K562 (cell line): ENCODE measurements at regions not wholly inside any gene's neighbourhood (a gene's known extent, or its start where the extent isn't known, plus 50 kb on each side); places are given as distances from the start of the nearest gene placed in this dataset.

ENCODE experiments used
- ATAC-seq: fragments of 200-7000 bp; cut with Tn5 transposase; 3 replicates; pipeline ENCODE4 v1.9.1; 2020; ENCODE audit warnings: moderate library complexity
- BruUV-seq: library from RNA; stranded (reverse); fragments of 400-500 nt; replicated peaks from 2 replicates; lab custom pipeline; 2021; lab: Mats Ljungman, UMichigan
- CTCF ChIA-PET: fragments of 300-600 bp; formaldehyde crosslinking; extraction: SDS; loops from one replicate; lab custom pipeline; 2021; ENCODE audit warnings: low intra/inter-chr PET ratio; lab: Yijun Ruan, JAX
- POLR2A ChIA-PET: fragments of 300-600, 350-650 bp; sonication (Branson Sonifier 250); formaldehyde crosslinking; extraction: SDS; loops from one replicate; lab custom pipeline; 2021; ENCODE audit warnings: antibody characterized with exemption, inconsistent platforms; lab: Yijun Ruan, JAX
- DNase-seq, 4 experiments: peaks; one replicate each; pipeline versions ENCODE4 v3.0.0 to v3.0.0-alpha.2; 2011 to 2018; ENCODE audit warnings: low spot score in 3 of 4, mixed read lengths in 3 of 4; ENCODE audit errors: extremely low read depth in 1 of 4
- FAIRE-seq: peaks from 2 replicates; lab custom pipeline; 2011; peaks lifted over from hg19 to GRCh38; lab: Jason Lieb, UNC
- H2AFZ ChIP-seq: 2 replicates; pipeline ENCODE4 v1.6.0; 2011; ENCODE audit warnings: low read depth, low read length, control low read depth, inconsistent platforms
- H3K27ac ChIP-seq: fragments of 200-600 bp; 3 replicates; pipeline ENCODE4 v1.8.0; 2011; ENCODE audit warnings: low read depth, mild to moderate bottlenecking, control low read depth, inconsistent platforms, low read length, moderate library complexity, mixed read lengths; ENCODE audit errors: extremely low read depth
- H3K27me3 ChIP-seq, 2 experiments: fragments of 300-600 bp in 1 of 2; 2 replicates in 1 of 2; 3 replicates in 1 of 2; pipeline versions ENCODE4 v1.6.0 to v1.8.0; 2011; ENCODE audit warnings: inconsistent platforms in 2 of 2, low read length in 2 of 2, mild to moderate bottlenecking in 1 of 2, mixed read lengths in 1 of 2, moderate library complexity in 1 of 2; ENCODE audit not compliant: control insufficient read depth in 2 of 2, insufficient read depth in 2 of 2
- H3K36me3 ChIP-seq: fragments of 300-600 bp; 3 replicates; pipeline ENCODE4 v1.8.0; 2011; ENCODE audit warnings: mild to moderate bottlenecking, low read length, inconsistent platforms; ENCODE audit not compliant: control insufficient read depth, insufficient read depth
- H3K4me1 ChIP-seq, 2 experiments: fragments of 200-600 bp in 1 of 2; replicated peaks in 1 of 2; 2 replicates in 1 of 2; 3 replicates in 1 of 2; pipeline versions ENCODE4 v1.5.1 to v1.8.0; 2011; ENCODE audit warnings: inconsistent platforms in 2 of 2, low read length in 2 of 2, mild to moderate bottlenecking in 1 of 2, mixed read lengths in 1 of 2, moderate library complexity in 1 of 2; ENCODE audit not compliant: control insufficient read depth in 2 of 2, insufficient read depth in 2 of 2
- H3K4me2 ChIP-seq: 2 replicates; pipeline ENCODE4 v1.6.1; 2011; ENCODE audit warnings: low read length, control low read depth, inconsistent platforms, mixed read lengths; ENCODE audit not compliant: insufficient read depth
- H3K4me3 ChIP-seq: fragments of 200-600 bp; sonication (generic), shearing (Covaris generic); 2 replicates; pipeline ENCODE4 v1.5.1; 2016; ENCODE audit warnings: control low read depth, inconsistent platforms
- H3K79me2 ChIP-seq: fragments of 200-600 bp; 3 replicates; pipeline ENCODE4 v1.8.0; 2011; ENCODE audit warnings: low read length, inconsistent platforms; ENCODE audit not compliant: control insufficient read depth, insufficient read depth
- H3K9ac ChIP-seq, 2 experiments: 2 replicates each; pipeline versions ENCODE4 v1.6.0 to v1.6.1; 2011; ENCODE audit warnings: low read depth in 2 of 2, low read length in 2 of 2, control low read depth in 1 of 2, inconsistent platforms in 1 of 2, mild to moderate bottlenecking in 1 of 2, mixed read lengths in 1 of 2; ENCODE audit not compliant: insufficient read depth in 1 of 2
- H3K9me1 ChIP-seq: one replicate; pipeline ENCODE4 v1.6.0; 2011; ENCODE audit warnings: inconsistent platforms, mild to moderate bottlenecking, low read length, moderate library complexity; ENCODE audit not compliant: control insufficient read depth, insufficient read depth
- H3K9me3 ChIP-seq: replicated peaks from 2 replicates; pipeline ENCODE4 v1.5.1; 2011; ENCODE audit warnings: low read depth, low read length, inconsistent platforms; ENCODE audit not compliant: control insufficient read depth, insufficient read depth
- H4K20me1 ChIP-seq: replicated peaks from 2 replicates; pipeline ENCODE4 v1.6.1; 2011; ENCODE audit warnings: low read length, inconsistent platforms, mixed read lengths; ENCODE audit not compliant: control insufficient read depth, insufficient read depth
- ELF4 ChIP-seq: fragments of 450-650 bp; formaldehyde crosslinking; IDR thresholded peaks from 2 replicates; pipeline ENCODE4 v1.4.0; 2022; ENCODE audit warnings: missing genetic modification characterization
- FIP1L1 ChIP-seq: fragments of 200-400 bp; formaldehyde crosslinking; IDR thresholded peaks from 2 replicates; pipeline ENCODE4 v1.6.1; 2018; ENCODE audit warnings: mild to moderate bottlenecking, low read depth, low read length; ENCODE audit not compliant: poor library complexity, severe bottlenecking
- HNRNPH1 ChIP-seq: fragments of 200-400 bp; formaldehyde crosslinking; optimal IDR thresholded peaks from 2 replicates; pipeline ENCODE3; 2017; ENCODE audit warnings: low read depth, mild to moderate bottlenecking, low read length, moderate library complexity
- KLF10 ChIP-seq: fragments of 250-450 bp; sonication (Bioruptor Pico); IDR thresholded peaks from 2 replicates; pipeline ENCODE4 v1.6.1; 2021; ENCODE audit warnings: matching md5 sums
- L3MBTL2 ChIP-seq: fragments of 450-650 bp; IDR thresholded peaks from 2 replicates; pipeline ENCODE4 v1.6.1; 2016; ENCODE audit warnings: mild to moderate bottlenecking, moderate library complexity
- MYNN ChIP-seq, 2 experiments: sonication (generic); formaldehyde crosslinking in 1 of 2; IDR thresholded peaks; 2 replicates each; pipeline versions ENCODE4 v1.5.0 to v1.6.1; 2016 to 2020; ENCODE audit warnings: antibody characterized with exemption in 1 of 2, missing genetic modification reagents in 1 of 2
- NFXL1 ChIP-seq: fragments of 450-650 bp; formaldehyde crosslinking; IDR thresholded peaks from 2 replicates; pipeline ENCODE4 v1.4.0; 2021; ENCODE audit warnings: mild to moderate bottlenecking
- PRDM10 ChIP-seq: fragments of 450-650 bp; IDR thresholded peaks from 2 replicates; pipeline ENCODE4 v1.6.1; 2018; ENCODE audit not compliant: partially characterized antibody
- SMARCA4 ChIP-seq: fragments of 450-650 bp; IDR thresholded peaks from 2 replicates; pipeline ENCODE4 v1.6.1; 2016
- STAT5B ChIP-seq: fragments of 250-450 bp; sonication (Bioruptor Pico); IDR thresholded peaks from 2 replicates; pipeline ENCODE4 v1.8.0; 2021; ENCODE audit warnings: mild to moderate bottlenecking, inconsistent platforms
- THRAP3 ChIP-seq: fragments of 450-650 bp; IDR thresholded peaks from 2 replicates; pipeline ENCODE4 v1.6.1; 2016; ENCODE audit warnings: mild to moderate bottlenecking, inconsistent platforms, borderline replicate concordance
- ZNF197 ChIP-seq: fragments of 200-800 bp; sonication (Bioruptor generic); IDR thresholded peaks from 2 replicates; pipeline ENCODE4 v1.6.1; 2016; ENCODE audit warnings: low read depth, missing genetic modification characterization, missing compliant biosample characterization
- ZNF3 ChIP-seq: fragments of 250-450 bp; sonication (Bioruptor Pico); IDR thresholded peaks from 2 replicates; pipeline ENCODE4 v1.5.0; 2021; ENCODE audit warnings: mild to moderate bottlenecking, moderate library complexity
- ZNF586 ChIP-seq: fragments of 450-650 bp; formaldehyde crosslinking; conservative IDR thresholded peaks from 2 replicates; pipeline ENCODE4 v1.4.0; 2020; ENCODE audit warnings: mild to moderate bottlenecking, moderate library complexity
- WGBS: fragments of 100-300 bp; shearing (Covaris generic); methylation state at CpG from one replicate; pipeline ENCODE4 v1.1.6; 2016; ENCODE audit warnings: low coverage, mixed read lengths; ENCODE audit not compliant: insufficient coverage; ENCODE audit errors: missing lambda C conversion rate; 5-methylcytosine and 5-hydroxymethylcytosine counted together
- in situ Hi-C: fragments of 300-500 bp; cut with MboI; formaldehyde crosslinking; loops from 4 replicates; pipeline ENCODE4 v1.15.0; 2018; ENCODE audit warnings: inconsistent platforms, mixed read lengths
- intact Hi-C: fragments of 100-400 bp; cut with micrococcal nuclease; formaldehyde crosslinking; loops from 2 replicates; pipeline ENCODE4 v1.14.2; 2022
- TF ChIP-seq, protein P1 (sequence below), 2 experiments: IDR thresholded peaks in 1 of 2; conservative IDR thresholded peaks in 1 of 2; 2 replicates each; pipeline ENCODE4 v1.6.1; 2016; ENCODE audit warnings: low read depth in 2 of 2, mild to moderate bottlenecking in 1 of 2, missing compliant biosample characterization in 1 of 2, missing genetic modification characterization in 1 of 2, moderate library complexity in 1 of 2
- TF ChIP-seq, protein P2 (sequence below): fragments of 450-650 bp; formaldehyde crosslinking; IDR thresholded peaks from 2 replicates; pipeline ENCODE4 v1.4.0; 2020; ENCODE audit warnings: mild to moderate bottlenecking, mixed read lengths

DNA sequence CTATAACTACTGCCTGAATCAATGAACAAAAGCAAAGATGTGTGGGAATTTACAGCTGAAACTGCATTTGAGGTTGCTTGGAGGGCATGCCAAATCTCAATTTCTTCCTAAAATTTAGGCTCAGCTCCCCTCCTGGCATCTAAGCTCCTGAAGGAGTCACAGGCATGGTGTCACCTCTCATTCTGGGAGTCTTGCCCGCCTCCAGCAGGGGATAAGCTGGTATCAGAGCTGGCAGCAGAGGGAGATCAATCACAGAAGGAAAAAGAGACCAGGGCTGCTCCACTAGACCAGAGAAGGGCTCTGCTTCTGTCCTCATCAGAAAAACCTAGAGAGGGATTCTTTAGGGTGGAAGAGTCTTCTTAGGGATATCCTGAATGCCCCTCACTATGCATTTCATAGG lies 150.4 kb upstream of the SLC6A11 start:
- no peaks in the 10 kb centered on the region for H3K36me3 ChIP-seq
- peaks cover 4 to 22% of the 10 kb centered on the region in 2 experiments; a peak in 2 of 5 replicates for H3K27me3 ChIP-seq
- H3K79me2 ChIP-seq = no peaks in the 10 kb centered on the region
- peaks cover 2% of the 10 kb centered on the region for H3K9me1 ChIP-seq
- POLR2A ChIA-PET = interaction anchor here (1.3 kb wide), 1 partner anchor 11 kb away, joined by 3 read pairs; no protein-coding TSS in a partner anchor
- CTCF ChIA-PET = no interaction called here
- H3K4me1 ChIP-seq = no peaks in the 10 kb centered on the region
- intact Hi-C loops = no loop called here
- no peak overlapping the region for H3K9ac ChIP-seq
- no peak overlapping the region for H3K4me3 ChIP-seq
- DNase-seq (no peak), ATAC-seq (no peak), FAIRE-seq (no peak)
- no TSS peak for BruUV-seq
- in situ Hi-C loops = no loop called here
- no peak overlapping the region for H3K4me2 ChIP-seq
- no peaks in the 10 kb centered on the region for H3K9me3 ChIP-seq
- WGBS = 0% methylated on average over 1 of the region's 1 CpG
- no peak overlapping the region for H2AFZ ChIP-seq
- H4K20me1 ChIP-seq = peaks cover 8% of the 10 kb centered on the region; the same call in 1 of the 2 replicates
- no peak overlapping the region for H3K27ac ChIP-seq
- TF ChIP-seq ZNF197 (no peak), L3MBTL2 (no peak), ZNF586 (no peak), FIP1L1 (no peak), NFXL1 (no peak), SMARCA4 (no peak), STAT5B (CRISPR knock-in tag) (no peak), PRDM10 (no peak), KLF10 (CRISPR knock-in tag) (no peak), ZNF3 (CRISPR knock-in tag) (no peak), MYNN (IDR thresholded peaks at IDR 0.05) (no peak), MYNN (CRISPR knock-in tag; IDR thresholded peaks at IDR 0.05) (no peak), ELF4 (CRISPR knock-in tag) (no peak), HNRNPH1 (no peak), THRAP3 (no peak)
- TF ChIP-seq, protein P1, sequence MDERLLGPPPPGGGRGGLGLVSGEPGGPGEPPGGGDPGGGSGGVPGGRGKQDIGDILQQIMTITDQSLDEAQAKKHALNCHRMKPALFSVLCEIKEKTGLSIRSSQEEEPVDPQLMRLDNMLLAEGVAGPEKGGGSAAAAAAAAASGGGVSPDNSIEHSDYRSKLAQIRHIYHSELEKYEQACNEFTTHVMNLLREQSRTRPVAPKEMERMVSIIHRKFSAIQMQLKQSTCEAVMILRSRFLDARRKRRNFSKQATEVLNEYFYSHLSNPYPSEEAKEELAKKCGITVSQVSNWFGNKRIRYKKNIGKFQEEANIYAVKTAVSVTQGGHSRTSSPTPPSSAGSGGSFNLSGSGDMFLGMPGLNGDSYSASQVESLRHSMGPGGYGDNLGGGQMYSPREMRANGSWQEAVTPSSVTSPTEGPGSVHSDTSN (CRISPR knock-in tag; IDR thresholded peaks at IDR 0.05; ENCODE audit: low read depth) = no peak
- TF ChIP-seq, protein P1 (tag; conservative IDR thresholded peaks at IDR 0.05; ENCODE audit: low read depth) = no peak
- TF ChIP-seq, protein P2, sequence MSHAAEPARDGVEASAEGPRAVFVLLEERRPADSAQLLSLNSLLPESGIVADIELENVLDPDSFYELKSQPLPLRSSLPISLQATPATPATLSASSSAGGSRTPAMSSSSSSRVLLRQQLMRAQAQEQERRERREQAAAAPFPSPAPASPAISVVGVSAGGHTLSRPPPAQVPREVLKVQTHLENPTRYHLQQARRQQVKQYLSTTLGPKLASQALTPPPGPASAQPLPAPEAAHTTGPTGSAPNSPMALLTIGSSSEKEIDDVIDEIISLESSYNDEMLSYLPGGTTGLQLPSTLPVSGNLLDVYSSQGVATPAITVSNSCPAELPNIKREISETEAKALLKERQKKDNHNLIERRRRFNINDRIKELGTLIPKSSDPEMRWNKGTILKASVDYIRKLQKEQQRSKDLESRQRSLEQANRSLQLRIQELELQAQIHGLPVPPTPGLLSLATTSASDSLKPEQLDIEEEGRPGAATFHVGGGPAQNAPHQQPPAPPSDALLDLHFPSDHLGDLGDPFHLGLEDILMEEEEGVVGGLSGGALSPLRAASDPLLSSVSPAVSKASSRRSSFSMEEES = no peak
